ENCODE measurements at regions not wholly inside any gene's neighbourhood (a gene's known extent, or its start where the extent isn't known, plus 50 kb on each side); places are given as distances from the start of the nearest gene placed in this dataset.
"Not testable (repeated sequence)": the region's sequence is repeated elsewhere in the genome, so short reads cannot be mapped to it uniquely, and the experiment has no call there.

DNA sequence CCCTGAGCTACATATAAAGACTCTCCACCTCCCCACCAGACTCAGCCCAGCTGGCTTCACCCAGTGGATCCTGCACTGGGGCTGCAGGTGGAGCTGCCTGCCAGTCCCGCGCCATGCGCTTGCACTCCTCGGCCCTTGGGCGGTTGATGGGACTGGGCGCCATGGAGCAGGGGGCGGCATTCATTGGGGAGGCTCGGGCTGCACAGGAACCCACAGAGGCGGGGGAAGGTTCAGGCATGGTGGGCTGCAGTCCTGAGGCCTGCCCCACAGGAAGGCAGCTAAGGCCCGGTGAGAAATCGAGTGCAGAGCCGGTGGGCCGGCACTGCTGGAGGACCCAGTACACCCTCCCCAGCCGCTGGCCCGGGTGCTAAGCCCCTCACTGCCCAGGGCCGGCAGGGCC, 157.2 kb upstream of the GNAI1 start:
- no peak for DNase-seq
- Mint-ChIP-seq H3K4me3 (no peak overlapping the region), H3K27ac (no peak overlapping the region), H3K4me1 (no peaks in the 10 kb centered on the region), H3K9me3 (peaks cover 12% of the 10 kb centered on the region), H3K36me3 (ENCODE audit: low read depth) (no peaks in the 10 kb centered on the region), H3K27me3 (ENCODE audit: insufficient read depth) (no peaks in the 10 kb centered on the region)
- Histone ChIP-seq H3K9me3 (ENCODE audit: control insufficient read depth, low read length) (peaks cover 6% of the 10 kb centered on the region), H3K4me1 (ENCODE audit: control insufficient read depth, insufficient read depth, low read length) (no peaks in the 10 kb centered on the region), H3K9ac (ENCODE audit: extremely low read depth, low read length, poor library complexity, severe bottlenecking) (no peak overlapping the region), H3K4me3 (ENCODE audit: low read length) (no peak overlapping the region), H3K36me3 (ENCODE audit: control insufficient read depth, insufficient read depth, low read length) (no peaks in the 10 kb centered on the region), H3K27ac (ENCODE audit: low read depth, low read length) (no peak overlapping the region), H3K27me3 (ENCODE audit: control insufficient read depth, insufficient read depth, low read length, poor library complexity, severe bottlenecking) (no peaks in the 10 kb centered on the region)
- 96 to 100% methylated on average over 1 to 16 of the region's 16 CpGs for WGBS, 2 experiments (ENCODE audit: insufficient coverage in 1 of 2, insufficient read length in 1 of 2)
- TF ChIP-seq, protein P1, sequence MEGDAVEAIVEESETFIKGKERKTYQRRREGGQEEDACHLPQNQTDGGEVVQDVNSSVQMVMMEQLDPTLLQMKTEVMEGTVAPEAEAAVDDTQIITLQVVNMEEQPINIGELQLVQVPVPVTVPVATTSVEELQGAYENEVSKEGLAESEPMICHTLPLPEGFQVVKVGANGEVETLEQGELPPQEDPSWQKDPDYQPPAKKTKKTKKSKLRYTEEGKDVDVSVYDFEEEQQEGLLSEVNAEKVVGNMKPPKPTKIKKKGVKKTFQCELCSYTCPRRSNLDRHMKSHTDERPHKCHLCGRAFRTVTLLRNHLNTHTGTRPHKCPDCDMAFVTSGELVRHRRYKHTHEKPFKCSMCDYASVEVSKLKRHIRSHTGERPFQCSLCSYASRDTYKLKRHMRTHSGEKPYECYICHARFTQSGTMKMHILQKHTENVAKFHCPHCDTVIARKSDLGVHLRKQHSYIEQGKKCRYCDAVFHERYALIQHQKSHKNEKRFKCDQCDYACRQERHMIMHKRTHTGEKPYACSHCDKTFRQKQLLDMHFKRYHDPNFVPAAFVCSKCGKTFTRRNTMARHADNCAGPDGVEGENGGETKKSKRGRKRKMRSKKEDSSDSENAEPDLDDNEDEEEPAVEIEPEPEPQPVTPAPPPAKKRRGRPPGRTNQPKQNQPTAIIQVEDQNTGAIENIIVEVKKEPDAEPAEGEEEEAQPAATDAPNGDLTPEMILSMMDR (conservative IDR thresholded peaks at IDR 0.05): no peak

DNA sequence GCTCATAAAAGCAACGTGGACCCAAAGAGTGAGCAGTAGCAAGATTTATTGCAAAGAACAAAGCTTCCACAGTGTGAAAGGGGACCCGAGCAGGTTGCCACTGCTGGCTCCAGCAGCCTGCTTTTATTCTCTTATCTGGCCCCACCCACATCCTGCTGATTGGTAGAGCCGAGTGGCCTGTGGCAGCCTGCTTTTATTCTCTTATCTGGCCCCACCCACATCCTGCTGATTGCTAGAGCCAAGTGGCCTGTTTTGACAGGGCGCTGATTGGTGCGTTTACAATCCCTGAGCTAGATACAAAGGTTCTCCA, 158.0 kb upstream of the GNAI1 start:
- WGBS, 2 experiments (ENCODE audit: insufficient coverage in 1 of 2, insufficient read length in 1 of 2): 93 to 100% methylated on average over 1 to 5 of the region's 5 CpGs
- not testable (repeated sequence) for H3K4me1 ChIP-seq (ENCODE audit: control insufficient read depth, insufficient read depth, low read length); H3K9me3 ChIP-seq (ENCODE audit: control insufficient read depth, low read length); H3K27ac ChIP-seq (ENCODE audit: low read depth, low read length); H3K36me3 ChIP-seq (ENCODE audit: control insufficient read depth, insufficient read depth, low read length); H3K9ac ChIP-seq (ENCODE audit: extremely low read depth, low read length, poor library complexity, severe bottlenecking); H3K27ac Mint-ChIP-seq; DNase-seq; H3K27me3 ChIP-seq (ENCODE audit: control insufficient read depth, insufficient read depth, low read length, poor library complexity, severe bottlenecking); H3K36me3 Mint-ChIP-seq (ENCODE audit: low read depth); H3K4me1 Mint-ChIP-seq; H3K4me3 ChIP-seq (ENCODE audit: low read length); H3K4me3 Mint-ChIP-seq; H3K27me3 Mint-ChIP-seq (ENCODE audit: insufficient read depth)
- peaks cover 12% of the 10 kb centered on the region for H3K9me3 Mint-ChIP-seq

DNA sequence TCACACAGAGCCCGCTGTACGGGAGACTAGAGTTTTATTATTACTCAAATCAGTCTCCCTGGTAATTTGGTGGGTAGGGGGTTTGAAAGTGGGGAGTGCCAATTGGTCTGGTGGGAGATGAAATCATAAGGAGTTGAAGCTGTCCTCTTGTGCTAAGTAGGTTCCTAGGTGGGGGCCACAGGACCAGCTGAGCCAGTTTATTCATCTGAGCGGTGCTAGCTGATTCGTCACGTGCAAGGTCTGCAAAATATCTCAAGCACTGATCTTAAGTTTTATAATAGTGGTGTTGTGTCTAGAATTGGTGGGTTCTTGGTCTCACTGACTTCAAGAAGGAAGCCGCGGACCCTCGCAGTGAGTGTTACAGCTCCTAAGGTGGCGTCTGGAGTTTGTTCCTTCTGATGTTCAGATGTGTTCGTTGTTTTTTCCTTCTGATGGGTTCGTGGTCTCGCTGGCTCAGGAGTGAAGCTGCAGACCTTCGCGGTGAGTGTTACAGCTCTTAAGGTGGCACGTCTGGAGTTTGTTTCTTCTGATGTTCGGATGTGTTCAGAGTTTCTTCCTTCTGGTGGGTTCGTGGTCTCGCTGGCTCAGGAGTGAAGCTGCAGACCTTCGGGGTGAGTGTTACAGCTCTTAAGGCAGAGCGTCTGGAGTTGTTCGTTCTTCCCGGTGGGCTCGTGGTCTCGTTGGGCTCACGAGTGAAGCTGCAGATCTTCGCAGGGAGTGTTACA, 158.5 kb upstream of the GNAI1 start:
- H3K27ac ChIP-seq (ENCODE audit: low read depth, low read length); DNase-seq; H3K4me3 ChIP-seq (ENCODE audit: low read length); H3K27me3 Mint-ChIP-seq (ENCODE audit: insufficient read depth); H3K9ac ChIP-seq (ENCODE audit: extremely low read depth, low read length, poor library complexity, severe bottlenecking); H3K36me3 ChIP-seq (ENCODE audit: control insufficient read depth, insufficient read depth, low read length); H3K27me3 ChIP-seq (ENCODE audit: control insufficient read depth, insufficient read depth, low read length, poor library complexity, severe bottlenecking); H3K36me3 Mint-ChIP-seq (ENCODE audit: low read depth); H3K4me3 Mint-ChIP-seq; H3K4me1 ChIP-seq (ENCODE audit: control insufficient read depth, insufficient read depth, low read length); H3K4me1 Mint-ChIP-seq; H3K27ac Mint-ChIP-seq; H3K9me3 ChIP-seq (ENCODE audit: control insufficient read depth, low read length): not testable (repeated sequence)
- peaks cover 12% of the 10 kb centered on the region for H3K9me3 Mint-ChIP-seq
- 95 to 97% methylated on average over 15 to 26 of the region's 26 CpGs for WGBS, 2 experiments (ENCODE audit: insufficient coverage in 1 of 2, insufficient read length in 1 of 2)

DNA sequence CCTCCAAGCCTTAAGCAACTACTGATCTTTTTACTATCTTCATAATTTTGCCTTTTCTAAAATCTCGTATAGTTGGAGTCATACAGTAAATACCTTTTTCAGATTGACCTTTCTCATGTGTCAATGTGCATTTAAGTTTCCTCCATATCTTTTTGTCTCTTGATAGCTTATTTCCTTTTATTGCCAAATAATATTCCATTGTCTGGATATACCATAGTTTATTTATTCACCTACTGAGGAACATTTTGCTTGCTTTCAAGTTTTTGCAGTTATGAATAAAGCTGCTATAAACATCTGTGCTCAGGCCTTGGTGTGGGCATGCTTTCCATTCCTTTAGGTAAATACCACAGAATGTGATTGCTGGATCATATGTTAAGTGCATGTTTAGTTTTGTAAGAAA, 161.2 kb upstream of the GNAI1 start:
- TF ChIP-seq, protein P1 (conservative IDR thresholded peaks at IDR 0.05): no peak

More for the DNA sequence above, 161.2 kb upstream of the GNAI1 start:
- H3K36me3 ChIP-seq (ENCODE audit: control insufficient read depth, insufficient read depth, low read length): no peaks in the 10 kb centered on the region
- H3K9ac ChIP-seq (ENCODE audit: extremely low read depth, low read length, poor library complexity, severe bottlenecking): no peak overlapping the region
- Mint-ChIP-seq H3K27ac (no peak overlapping the region), H3K27me3 (ENCODE audit: insufficient read depth) (no peaks in the 10 kb centered on the region), H3K4me1 (peaks cover 8% of the 10 kb centered on the region), H3K4me3 (no peak overlapping the region), H3K36me3 (ENCODE audit: low read depth) (no peaks in the 10 kb centered on the region), H3K9me3 (peaks cover 12% of the 10 kb centered on the region)
- no peak for DNase-seq
- 98 to 100% methylated on average over 1 of the region's 1 CpG for WGBS, 2 experiments (ENCODE audit: insufficient coverage in 1 of 2, insufficient read length in 1 of 2)
- H3K27me3 ChIP-seq (ENCODE audit: control insufficient read depth, insufficient read depth, low read length, poor library complexity, severe bottlenecking): no peaks in the 10 kb centered on the region
- peaks cover 6% of the 10 kb centered on the region for H3K9me3 ChIP-seq (ENCODE audit: control insufficient read depth, low read length)
- no peak overlapping the region for H3K27ac ChIP-seq (ENCODE audit: low read depth, low read length)
- no peak overlapping the region for H3K4me3 ChIP-seq (ENCODE audit: low read length)
- H3K4me1 ChIP-seq (ENCODE audit: control insufficient read depth, insufficient read depth, low read length): no peaks in the 10 kb centered on the region

All from endodermal cell (in vitro differentiated cells).